Suprapubic skin (tissue), 4 donors: ENCODE measurements at regions not wholly inside any gene's neighbourhood (a gene's known extent, or its start where the extent isn't known, plus 50 kb on each side); places are given as distances from the start of the nearest gene placed in this dataset.

ENCODE experiments used
- CTCF ChIP-seq, 2 donors: fragments of 200-600 bp in 1 of 2; fragments of 450-650 bp in 1 of 2; sonication (generic) in 1 of 2; IDR thresholded peaks; one replicate each; pipeline ENCODE4 v1.5.1; 2016 to 2019; ENCODE audit warnings: antibody characterized with exemption in 2 of 2, mild to moderate bottlenecking in 1 of 2, moderate library complexity in 1 of 2
- EP300 ChIP-seq: sonication (generic); formaldehyde crosslinking; IDR thresholded peaks from one replicate; pipeline ENCODE4 v1.6.1; 2017; ENCODE audit warnings: antibody characterized with exemption
- POLR2A ChIP-seq, 2 donors: fragments of 450-650 bp; IDR thresholded peaks; one replicate each; pipeline ENCODE4 v1.6.1; 2017; ENCODE audit warnings: antibody characterized with exemption in 2 of 2, mild to moderate bottlenecking in 2 of 2, moderate library complexity in 2 of 2
- POLR2AphosphoS5 ChIP-seq, 3 donors: sonication (generic); formaldehyde crosslinking; IDR thresholded peaks; one replicate each; pipeline ENCODE4 v1.6.1; 2017; ENCODE audit warnings: antibody characterized with exemption in 3 of 3

- TF ChIP-seq POLR2A (IDR thresholded peaks at IDR 0.05) (no peak), CTCF (IDR thresholded peaks at IDR 0.05) (no peak), EP300 (no peak), POLR2AphosphoS5 (IDR thresholded peaks at IDR 0.05) (no peak)
These were observed 120.8 kb upstream of the SEC14L1 start for GRCh38 chr17:77019893-77020379.
